GM21528 (cell line): ENCODE measurements at regions not wholly inside any gene's neighbourhood (a gene's known extent, or its start where the extent isn't known, plus 50 kb on each side); places are given as distances from the start of the nearest gene placed in this dataset.
"Not testable (repeated sequence)": the region's sequence is repeated elsewhere in the genome, so short reads cannot be mapped to it uniquely, and the experiment has no call there.

Experiments
- ATAC-seq: cut with Tn5 transposase; IDR thresholded peaks from one replicate; pipeline ENCODE4 v1.9.1; 2021; ENCODE audit warnings: mild to moderate bottlenecking, moderate library complexity; ENCODE audit not compliant: unreplicated experiment, low FRiP score

DNA sequence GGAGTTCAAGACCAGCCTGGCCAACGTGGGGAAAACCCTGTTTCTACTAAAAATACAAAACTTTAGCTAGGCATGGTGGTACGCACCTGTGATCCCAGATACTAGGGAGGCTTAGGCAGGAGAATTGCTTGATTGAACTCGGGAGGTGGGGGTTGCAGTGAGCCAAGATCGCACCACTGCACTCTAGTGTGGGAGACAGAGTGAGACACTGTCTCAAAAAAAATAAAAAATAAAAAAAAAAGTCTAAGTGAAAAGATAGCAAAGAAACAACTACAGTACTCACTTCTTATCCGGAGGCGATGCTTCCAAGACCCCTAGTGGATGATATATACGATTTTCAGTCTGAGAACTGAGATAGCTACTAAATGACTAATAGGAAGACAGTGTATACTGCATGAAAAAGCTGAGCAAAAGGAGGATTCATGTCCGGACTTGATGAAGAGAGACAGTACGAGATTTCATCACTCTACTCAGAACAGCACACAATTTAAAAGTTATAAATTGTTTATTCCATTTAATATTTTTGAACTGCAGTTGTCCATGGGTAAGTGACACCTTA is 138.7 kb upstream of the GOLGA6L6 start:
- not testable (repeated sequence) for ATAC-seq

DNA sequence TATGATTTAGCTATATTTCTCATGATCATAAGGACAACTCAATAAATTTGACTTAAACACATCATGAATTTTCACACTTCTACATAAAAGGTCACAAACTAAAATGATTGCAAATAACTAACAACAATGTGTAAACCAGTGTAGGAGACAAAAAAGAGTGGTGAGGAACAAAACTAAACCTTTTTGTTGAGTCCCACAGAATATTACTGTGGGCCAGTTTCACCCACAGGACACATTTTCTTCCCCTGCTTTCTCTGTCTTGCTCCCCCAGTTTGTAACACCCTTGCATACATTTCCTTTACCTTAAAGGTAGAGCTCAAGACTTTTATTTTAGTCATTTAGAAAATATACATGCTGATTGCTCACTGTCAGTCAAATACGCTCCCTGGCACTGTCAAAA is 130.9 kb upstream of the GOLGA6L6 start:
- no peak for ATAC-seq

DNA sequence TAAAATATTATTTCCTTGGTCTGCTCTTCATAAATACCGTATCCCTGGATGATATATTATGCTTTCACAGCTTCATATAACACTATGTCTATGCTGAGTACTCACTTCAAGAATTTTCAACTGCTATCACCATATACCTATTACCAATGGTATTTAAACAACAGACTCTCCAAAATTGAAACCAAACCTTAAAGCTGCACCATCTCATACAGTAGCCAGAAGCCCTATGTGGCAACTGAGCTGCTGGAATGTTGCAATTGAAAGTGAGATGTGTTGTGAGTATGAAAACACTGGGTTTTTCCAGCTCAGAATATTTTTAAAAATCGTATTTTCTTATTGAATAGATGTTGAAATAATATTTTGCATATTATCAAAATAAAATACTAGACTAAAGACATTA is 130.1 kb upstream of the GOLGA6L6 start:
- no peak for ATAC-seq

- not testable (repeated sequence) for ATAC-seq
Observed at GRCh38 chr15:20666410-20666809, 124.8 kb upstream of the GOLGA6L6 start.

DNA sequence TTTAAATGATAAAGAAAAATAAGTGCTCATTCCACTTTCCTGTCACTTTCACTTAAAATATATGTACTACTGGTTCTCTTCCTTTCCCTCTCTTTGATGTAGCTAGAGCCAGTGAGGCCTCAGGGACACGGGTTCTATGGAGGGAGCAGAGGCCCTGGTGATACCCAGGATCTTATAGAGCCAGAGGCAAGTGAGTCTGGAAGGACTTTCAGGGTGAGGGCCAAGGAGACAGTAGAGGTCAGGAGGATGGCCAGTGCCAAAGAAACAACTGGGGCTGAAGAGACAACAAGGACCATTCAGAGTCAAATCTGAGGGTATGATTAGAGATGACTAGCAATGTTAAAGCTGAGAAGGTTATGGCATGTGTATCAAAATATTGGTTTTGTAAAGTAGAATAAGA is 124.1 kb upstream of the GOLGA6L6 start:
- no peak for ATAC-seq

DNA sequence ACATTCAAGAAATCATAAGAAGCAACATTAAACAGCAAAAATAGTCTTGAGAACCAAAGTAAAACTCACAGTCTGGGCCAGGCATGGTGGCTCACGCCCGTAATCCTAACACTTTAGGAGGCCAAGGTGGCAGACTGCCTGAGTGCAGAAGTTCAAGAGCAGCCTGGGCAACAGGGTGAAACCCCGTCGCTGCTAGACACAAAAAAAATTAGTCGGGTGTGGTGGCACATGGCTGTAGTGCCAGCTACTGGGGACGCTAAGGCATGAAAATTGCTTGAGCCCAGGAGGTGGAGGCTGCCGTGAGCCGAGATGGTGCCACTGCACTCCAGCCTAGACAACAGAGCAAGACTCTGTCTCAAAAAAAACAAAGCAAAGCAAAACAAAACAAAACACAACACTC is 117.7 kb upstream of the GOLGA6L6 start:
- no peak for ATAC-seq

DNA sequence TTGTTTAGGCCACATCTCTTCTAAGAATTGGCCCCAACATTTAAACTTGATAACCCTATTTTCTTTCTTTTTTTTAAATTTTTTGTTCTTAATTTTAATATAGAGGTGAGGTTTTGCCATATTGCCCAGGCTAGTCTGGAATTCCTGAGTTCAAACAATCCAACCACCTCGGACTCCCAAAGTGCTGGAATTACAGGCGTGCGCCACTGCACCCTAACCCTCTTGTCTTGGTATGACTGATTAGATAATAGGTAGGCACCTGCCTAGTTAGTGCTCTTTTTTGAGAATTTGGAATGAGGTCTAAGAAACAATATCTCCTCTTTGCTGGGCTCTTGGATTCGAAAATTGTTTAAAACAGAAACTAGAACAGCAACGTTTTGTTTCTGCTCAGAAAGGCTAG is 116.4 kb upstream of the GOLGA6L6 start:
- ATAC-seq, result no peak

GRCh38 chr15:20657084-20657483 is 115.5 kb upstream of the GOLGA6L6 start:
- no peak for ATAC-seq

DNA sequence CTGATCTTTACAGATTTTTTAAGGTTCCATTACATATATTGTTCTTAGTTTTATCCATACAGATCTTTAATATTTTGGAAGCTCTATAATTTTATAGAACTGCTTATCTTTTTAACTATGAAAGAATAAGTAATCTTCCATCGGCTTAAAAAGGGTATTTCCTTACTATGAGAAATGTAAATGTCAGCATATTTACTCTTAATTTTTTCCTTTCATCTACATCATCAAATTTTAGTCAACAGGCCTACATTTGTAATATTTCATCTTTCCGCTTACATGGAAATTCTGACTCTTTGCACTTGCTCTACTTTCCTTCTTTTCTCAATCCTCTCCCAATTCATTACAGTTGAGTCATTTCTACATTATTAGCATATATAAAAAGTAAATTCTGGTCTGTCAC is 111.3 kb upstream of the GOLGA6L6 start:
- ATAC-seq, result no peak

DNA sequence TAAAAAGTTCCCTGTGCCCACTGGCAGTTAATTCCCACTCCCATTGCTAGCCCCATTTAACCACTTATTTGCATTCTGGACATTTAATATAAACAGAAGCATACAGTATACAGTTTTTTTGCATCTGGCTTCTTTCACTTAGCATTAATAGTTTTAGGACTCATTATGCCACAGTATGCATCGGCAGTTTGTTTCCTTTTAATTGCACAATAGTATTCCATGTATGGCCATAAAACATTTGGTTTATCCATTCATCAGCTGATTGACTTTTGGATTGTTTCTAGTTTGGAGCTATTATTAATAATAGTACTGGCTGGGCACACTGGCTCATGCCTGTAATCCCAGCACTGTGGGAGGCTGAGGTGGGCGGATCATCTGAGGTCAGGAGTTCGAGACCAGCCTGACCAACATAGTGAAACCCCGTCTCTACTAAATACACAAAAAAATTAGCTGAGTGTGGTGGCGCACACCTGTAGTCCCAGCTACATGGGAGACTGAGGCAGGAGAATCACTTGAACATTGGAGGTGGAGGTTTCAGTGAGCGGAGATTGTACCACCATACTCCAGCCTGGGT is 106.9 kb upstream of the GOLGA6L6 start:
- ATAC-seq, result not testable (repeated sequence)

GRCh38 chr15:20646529-20647142 is 105.0 kb upstream of the GOLGA6L6 start:
- no peak for ATAC-seq

GRCh38 chr15:20645956-20646355 is 104.4 kb upstream of the GOLGA6L6 start:
- ATAC-seq, result peak; percentile 41

DNA sequence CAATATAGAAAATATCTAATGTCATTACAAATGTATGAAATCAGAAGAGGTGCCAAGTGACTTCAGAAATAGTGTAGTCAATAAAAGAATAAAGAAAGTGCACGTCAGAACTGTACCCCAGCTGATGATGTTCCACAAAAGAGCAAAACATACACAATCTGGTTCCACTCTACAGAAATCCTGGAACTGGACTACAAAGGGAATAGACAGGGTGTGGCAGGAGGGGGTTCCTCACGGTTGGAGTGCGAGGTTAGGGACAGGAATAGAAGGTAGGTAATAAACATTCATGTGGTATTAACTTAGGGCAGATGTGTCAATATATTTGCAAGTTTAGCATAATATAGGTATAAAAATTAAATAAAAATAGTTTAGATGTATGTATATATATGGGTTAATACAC is 103.3 kb upstream of the GOLGA6L6 start:
- no peak for ATAC-seq

DNA sequence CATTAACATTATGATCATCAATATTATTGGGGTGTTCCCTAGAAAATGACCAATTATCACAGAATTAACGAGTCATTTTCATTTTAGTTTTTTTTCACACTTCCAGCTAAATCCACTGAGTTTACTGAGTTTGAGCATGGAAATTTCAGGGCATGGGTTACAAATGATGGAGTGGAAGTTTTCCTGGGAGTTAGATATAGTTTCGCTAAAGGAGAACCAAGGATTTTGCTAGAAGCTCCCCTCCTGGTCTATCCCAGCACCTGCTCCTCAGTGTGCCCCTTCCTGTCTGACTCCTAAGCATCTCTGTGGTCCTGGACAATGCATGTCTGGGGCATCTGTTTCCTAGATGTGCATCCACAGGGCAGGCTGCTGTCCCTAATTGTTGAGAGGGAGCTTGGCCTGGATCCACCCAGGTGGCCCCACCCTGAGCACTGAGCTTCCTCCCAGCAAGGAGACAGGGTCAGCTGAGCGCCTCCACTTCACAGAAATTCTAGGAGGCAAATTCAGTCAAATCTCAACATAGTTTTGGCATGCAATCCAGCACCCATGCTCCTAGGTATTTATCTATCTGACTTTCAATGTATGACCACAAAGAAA is 102.3 kb upstream of the GOLGA6L6 start:
- ATAC-seq, result no peak

DNA sequence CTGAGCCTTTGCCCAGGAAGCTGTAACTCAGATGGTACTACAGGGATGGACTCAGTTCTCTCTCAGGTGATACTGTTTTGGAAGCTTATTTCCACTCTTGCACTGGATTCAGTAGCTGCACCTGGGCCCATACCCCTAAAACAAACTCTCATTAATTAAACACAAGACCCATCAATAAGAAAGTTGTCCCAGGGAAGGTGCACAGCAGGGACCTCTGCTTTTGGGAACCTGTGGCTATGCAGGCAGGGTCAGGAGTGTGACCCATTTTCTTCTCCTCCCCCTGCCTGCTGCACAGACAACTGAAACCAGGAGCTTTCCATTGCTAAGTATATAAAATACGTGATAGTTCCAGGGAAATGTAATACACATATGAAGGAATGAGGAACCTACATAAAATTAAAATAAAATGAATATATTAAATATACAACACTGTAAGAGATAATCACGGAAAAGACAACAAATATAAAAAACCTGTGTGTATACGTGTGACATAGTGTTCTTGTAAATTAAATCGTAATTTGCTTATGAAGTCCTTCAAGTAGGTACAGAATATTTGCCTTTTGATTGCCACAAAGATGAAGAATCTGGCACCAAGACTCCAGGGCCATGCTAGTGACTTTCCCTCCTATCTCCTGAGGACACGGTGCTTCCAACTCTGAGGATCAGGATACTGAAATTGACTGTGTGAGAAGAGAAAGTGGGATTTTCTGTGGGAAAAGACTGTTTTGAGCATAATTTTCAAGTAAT is 101.6 kb upstream of the GOLGA6L6 start:
- ATAC-seq, result no peak

DNA sequence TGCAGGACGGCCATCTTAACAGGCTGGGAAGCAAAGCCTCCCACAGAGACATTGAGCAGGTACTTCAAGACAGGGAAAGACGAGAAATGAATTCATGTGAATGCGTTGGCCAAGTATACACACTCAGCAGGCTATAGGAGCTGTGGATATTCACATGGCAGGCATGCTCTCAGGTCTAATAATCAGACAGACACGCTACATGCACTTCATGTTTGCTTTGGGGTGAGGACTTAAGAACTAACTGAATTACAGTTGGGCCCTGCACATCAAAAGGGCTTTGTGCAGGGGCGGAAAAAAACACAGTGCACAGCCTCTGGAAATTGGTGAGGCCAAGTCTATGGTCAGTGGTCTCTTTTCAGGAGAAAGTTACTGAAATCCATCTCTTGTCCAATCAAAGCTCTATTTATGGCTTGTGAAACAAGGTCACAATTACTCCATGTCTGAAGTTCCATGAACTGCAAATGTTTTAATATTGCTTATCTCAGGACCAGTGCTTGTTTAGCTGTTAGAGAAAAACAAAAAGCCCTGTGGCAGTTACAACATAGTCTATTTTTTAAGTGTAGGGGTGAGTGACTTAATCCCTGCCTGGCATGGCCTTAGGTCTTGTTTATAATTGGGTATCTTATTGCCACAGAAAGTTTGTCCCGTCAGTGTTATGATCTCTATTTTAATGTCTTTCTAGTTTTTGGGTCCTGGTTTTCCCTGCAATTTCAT is 100.6 kb upstream of the GOLGA6L6 start:
- ATAC-seq, result no peak

DNA sequence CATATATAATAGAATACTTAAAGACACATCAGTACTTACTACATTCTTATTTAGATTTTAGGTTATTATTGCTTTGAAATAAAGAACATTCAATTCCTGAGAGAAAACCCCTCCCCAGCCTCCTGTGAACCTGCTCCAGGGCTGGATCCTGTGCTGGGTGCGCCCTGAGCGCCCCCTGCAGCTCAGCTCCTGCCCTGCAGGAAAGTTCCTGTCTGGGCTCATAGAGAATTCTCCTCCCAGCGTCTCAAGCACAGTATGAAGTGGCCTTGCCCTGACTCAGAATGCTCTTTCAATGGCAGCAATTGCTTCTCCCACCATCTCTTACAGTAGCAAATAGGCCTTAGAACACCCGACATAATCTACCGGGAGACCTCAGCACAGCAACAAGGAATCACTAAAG is 98.8 kb upstream of the GOLGA6L6 start:
- not testable (repeated sequence) for ATAC-seq

DNA sequence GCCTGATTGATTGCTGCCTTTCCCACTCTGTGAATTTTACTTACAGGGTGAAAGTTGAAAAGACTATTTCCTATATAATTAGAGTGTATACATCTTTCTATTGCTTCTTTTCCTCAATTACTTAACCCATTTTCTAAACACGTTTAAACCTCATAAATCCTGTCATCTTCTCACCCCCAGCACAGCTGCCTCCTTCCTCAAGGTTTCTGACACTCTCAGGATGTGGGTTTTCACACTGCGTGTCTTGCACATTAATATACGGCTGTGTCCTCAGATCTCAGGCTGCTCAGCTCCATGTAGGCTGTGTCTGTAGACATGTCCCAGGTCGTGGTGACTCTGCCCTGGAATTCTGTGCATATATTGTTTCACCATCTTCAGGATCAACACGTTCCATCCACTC is 97.6 kb upstream of the GOLGA6L6 start:
- ATAC-seq, result not testable (repeated sequence)

- ATAC-seq, result not testable (repeated sequence)
Observed at GRCh38 chr15:20637499-20637898, 95.9 kb upstream of the GOLGA6L6 start.

- ATAC-seq, result not testable (repeated sequence)
Observed at GRCh38 chr15:20629526-20629925, 87.9 kb upstream of the GOLGA6L6 start.

GRCh38 chr15:20628538-20628937 is 86.9 kb upstream of the GOLGA6L6 start:
- ATAC-seq, result not testable (repeated sequence)
